ENCODE measurements at regions not wholly inside any gene's neighbourhood (a gene's known extent, or its start where the extent isn't known, plus 50 kb on each side); places are given as distances from the start of the nearest gene placed in this dataset.

GRCh38 chr10:93193906-93194305 is 120.2 kb downstream of the CYP26A1 start:
- TF ChIP-seq CTCF (IDR thresholded peaks at IDR 0.05), result no peak
- no peak for TF ChIP-seq POLR2AphosphoS5 (IDR thresholded peaks at IDR 0.05)

Measured in breast epithelium (tissue), 3 donors.